IMR-90 (cell line): ENCODE measurements at regions not wholly inside any gene's neighbourhood (a gene's known extent, or its start where the extent isn't known, plus 50 kb on each side); places are given as distances from the start of the nearest gene placed in this dataset.

Experiments used
- ATAC-seq: fragments of 200-7000 bp; cut with Tn5 transposase; 2 replicates; pipeline ENCODE4 v1.9.1; 2020; ENCODE audit warnings: low read depth, mild to moderate bottlenecking, moderate library complexity
- BruUV-seq: library from RNA; stranded (reverse); fragments of 400-500 nt; replicated peaks from 2 replicates; lab custom pipeline; 2021; lab: Mats Ljungman, UMichigan
- CTCF ChIA-PET: fragments of 300-600 bp; formaldehyde crosslinking; extraction: SDS; loops from one replicate; lab custom pipeline; 2021; ENCODE audit warnings: antibody characterized with exemption; lab: Yijun Ruan, JAX
- POLR2A ChIA-PET: fragments of 300-600 bp; sonication (Branson Sonifier 250); formaldehyde crosslinking; loops from one replicate; lab custom pipeline; 2022; ENCODE audit warnings: antibody characterized with exemption; ENCODE audit not compliant: unreplicated experiment; lab: Charles Lee
- DNase-seq: peaks from one replicate; pipeline ENCODE4 v3.0.0; 2013
- H2AFZ ChIP-seq: replicated peaks from 2 replicates; pipeline ENCODE3; 2013; ENCODE audit warnings: low read length, mild to moderate bottlenecking; ENCODE audit not compliant: poor library complexity
- H2AK5ac ChIP-seq: 2 replicates; pipeline ENCODE4 v1.6.1; 2013; ENCODE audit warnings: low read depth, low read length, inconsistent platforms
- H2AK9ac ChIP-seq: replicated peaks from 2 replicates; pipeline ENCODE3; 2013; ENCODE audit warnings: mild to moderate bottlenecking, low read depth, low read length, moderate library complexity; ENCODE audit not compliant: poor library complexity
- H2BK120ac ChIP-seq: 2 replicates; pipeline ENCODE4 v1.6.1; 2013; ENCODE audit warnings: low read depth, low read length, inconsistent platforms
- H2BK15ac ChIP-seq: 3 replicates; pipeline ENCODE4 v1.6.1; 2013; ENCODE audit warnings: low read depth, low read length, inconsistent platforms
- H2BK20ac ChIP-seq: 2 replicates; pipeline ENCODE4 v1.6.1; 2013; ENCODE audit warnings: low read depth, mild to moderate bottlenecking, inconsistent platforms, low read length, moderate library complexity
- H2BK5ac ChIP-seq: 2 replicates; pipeline ENCODE4 v1.6.1; 2013; ENCODE audit warnings: mild to moderate bottlenecking, low read depth, low read length, inconsistent platforms; ENCODE audit not compliant: poor library complexity, severe bottlenecking
- H3K14ac ChIP-seq: replicated peaks from 2 replicates; pipeline ENCODE4 v1.6.1; 2013; ENCODE audit warnings: low read depth, low read length, inconsistent platforms
- H3K18ac ChIP-seq: 2 replicates; pipeline ENCODE4 v1.6.1; 2013; ENCODE audit warnings: low read depth, low read length, control low read depth
- H3K23ac ChIP-seq: 2 replicates; pipeline ENCODE4 v1.6.1; 2013; ENCODE audit warnings: low read depth, low read length, inconsistent platforms
- H3K27ac ChIP-seq: 2 replicates; pipeline ENCODE4 v1.5.1; 2013; ENCODE audit warnings: mild to moderate bottlenecking, control low read depth, low read length; ENCODE audit not compliant: insufficient read depth
- H3K27me3 ChIP-seq: 2 replicates; pipeline ENCODE4 v1.6.1; 2013; ENCODE audit warnings: low read length; ENCODE audit not compliant: control insufficient read depth, insufficient read depth
- H3K36me3 ChIP-seq: 2 replicates; pipeline ENCODE4 v1.6.1; 2013; ENCODE audit warnings: low read length, mixed read lengths; ENCODE audit not compliant: control insufficient read depth, insufficient read depth
- H3K4ac ChIP-seq: 2 replicates; pipeline ENCODE4 v1.6.1; 2013; ENCODE audit warnings: low read depth, low read length, inconsistent platforms
- H3K4me1 ChIP-seq: 2 replicates; pipeline ENCODE4 v1.6.1; 2013; ENCODE audit warnings: low read length, mixed read lengths; ENCODE audit not compliant: control insufficient read depth, insufficient read depth
- H3K4me2 ChIP-seq: 2 replicates; pipeline ENCODE4 v1.6.1; 2013; ENCODE audit warnings: low read depth, mild to moderate bottlenecking, control low read depth, low read length, moderate library complexity
- H3K4me3 ChIP-seq: 2 replicates; pipeline ENCODE4 v1.5.1; 2013; ENCODE audit warnings: low read depth, mild to moderate bottlenecking, control low read depth, low read length, moderate library complexity; ENCODE audit not compliant: insufficient read depth
- H3K56ac ChIP-seq: 2 replicates; pipeline ENCODE4 v1.6.1; 2013; ENCODE audit warnings: low read length, inconsistent platforms; ENCODE audit not compliant: insufficient read depth; ENCODE audit errors: extremely low read depth
- H3K79me1 ChIP-seq, 2 experiments: 2 replicates each; pipeline ENCODE4 v1.6.1; 2013; ENCODE audit warnings: low read length in 2 of 2, inconsistent platforms in 1 of 2, low read depth in 1 of 2
- H3K9ac ChIP-seq: 2 replicates; pipeline ENCODE4 v1.6.1; 2013; ENCODE audit warnings: low read depth, low read length, control low read depth
- H3K9me1 ChIP-seq: 2 replicates; pipeline ENCODE4 v1.6.1; 2013; ENCODE audit warnings: low read length, inconsistent platforms; ENCODE audit not compliant: insufficient read depth
- H3K9me3 ChIP-seq: 2 replicates; pipeline ENCODE4 v1.6.1; 2013; ENCODE audit warnings: low read length; ENCODE audit not compliant: control insufficient read depth, insufficient read depth
- H4K20me1 ChIP-seq: 2 replicates; pipeline ENCODE4 v1.6.1; 2013; ENCODE audit warnings: low read length, inconsistent platforms; ENCODE audit not compliant: insufficient read depth
- H4K5ac ChIP-seq: 2 replicates; pipeline ENCODE4 v1.6.1; 2013; ENCODE audit warnings: mild to moderate bottlenecking, low read depth, low read length, control low read depth
- H4K8ac ChIP-seq, 2 experiments: 2 replicates each; pipeline ENCODE4 v1.6.1; 2013; ENCODE audit warnings: low read depth in 2 of 2, low read length in 2 of 2, control low read depth in 1 of 2, inconsistent platforms in 1 of 2
- H4K91ac ChIP-seq: 2 replicates; pipeline ENCODE4 v1.6.1; 2013; ENCODE audit warnings: low read depth, low read length, inconsistent platforms; ENCODE audit not compliant: insufficient read depth
- CEBPB ChIP-seq: IDR thresholded peaks from 2 replicates; pipeline ENCODE4 v1.6.1; 2012; ENCODE audit warnings: low read depth, low read length, improper control_type of control experiment
- MAZ ChIP-seq: IDR thresholded peaks from 2 replicates; pipeline ENCODE4 v1.6.1; 2012; ENCODE audit warnings: low read depth, mild to moderate bottlenecking, low read length, improper control_type of control experiment, moderate library complexity, borderline replicate concordance
- WGBS, 2 experiments: methylation state at CpG; one replicate each; pipeline versions ENCODE4 v1.1.5 to v1.1.7; 2013; ENCODE audit warnings: missing lambda C conversion rate in 2 of 2; ENCODE audit not compliant: insufficient read length in 1 of 2; ENCODE audit errors: extremely low coverage in 2 of 2; 5-methylcytosine and 5-hydroxymethylcytosine counted together
- dilution Hi-C: fragments of 300-500 bp; cut with HindIII; formaldehyde crosslinking; loops from one replicate; pipeline ENCODE4 v1.14.3; 2018; ENCODE audit warnings: low sequenced_read_pairs; ENCODE audit not compliant: unreplicated experiment
- in situ Hi-C: fragments of 300-500 bp; cut with MboI; formaldehyde crosslinking; loops from 3 replicates; pipeline ENCODE4 v1.14.3; 2019; ENCODE audit warnings: low sequenced_read_pairs, inconsistent platforms, mixed read lengths
- intact Hi-C: fragments of 100-400 bp; cut with micrococcal nuclease; formaldehyde crosslinking; loops from 2 replicates; pipeline ENCODE4 v1.10.0; 2022

DNA sequence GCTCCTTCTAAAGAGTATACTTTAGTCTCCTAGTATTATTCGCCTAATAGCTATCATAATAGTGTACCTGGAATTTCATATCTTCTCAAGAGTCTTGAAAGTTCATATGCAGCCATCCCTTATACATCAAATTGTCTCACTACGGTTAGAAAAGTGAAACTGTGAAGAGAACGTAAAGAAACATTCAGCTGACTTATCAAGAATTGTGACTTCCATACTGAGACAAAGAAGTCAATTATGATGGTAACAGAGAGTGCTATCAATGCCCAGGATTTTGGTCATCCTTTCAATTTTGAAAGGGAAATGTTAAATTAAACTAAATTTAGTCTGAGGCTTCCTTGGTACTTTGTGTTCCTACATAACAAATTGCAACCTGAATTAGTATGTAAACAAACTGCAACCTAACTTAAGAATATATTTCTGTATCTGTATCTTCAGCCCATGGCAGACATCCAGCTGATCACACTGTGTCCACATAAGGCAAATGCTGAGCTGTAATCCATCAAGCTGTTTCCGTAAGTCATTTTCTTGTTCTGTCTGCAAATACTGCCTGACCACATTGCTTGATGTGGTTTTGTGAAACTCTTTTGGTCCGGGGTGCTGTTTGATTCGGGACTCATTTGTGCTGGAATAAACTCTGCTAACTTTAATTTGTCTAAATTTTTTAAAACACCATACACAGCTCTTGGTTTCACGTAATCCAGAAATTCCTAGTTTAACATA, 469.6 kb downstream of the SI start:
- no peak overlapping the region for H2BK120ac ChIP-seq
- dilution Hi-C loops (no loop called here), intact Hi-C loops (no loop called here), in situ Hi-C loops (no loop called here)
- H3K9me1 ChIP-seq = no peaks in the 10 kb centered on the region
- no peak overlapping the region for H4K8ac ChIP-seq
- no peak overlapping the region for H3K23ac ChIP-seq
- H4K5ac ChIP-seq = no peak overlapping the region
- DNase-seq (no peak), ATAC-seq (no peak)
- H2BK20ac ChIP-seq = no peak overlapping the region
- CTCF ChIA-PET = no interaction called here
- no peak for TF ChIP-seq CEBPB
- TF ChIP-seq MAZ = no peak
- no TSS peak for BruUV-seq
- no peaks in the 10 kb centered on the region for H3K27me3 ChIP-seq
- no peak overlapping the region for H3K14ac ChIP-seq
- no peak overlapping the region for H2AK5ac ChIP-seq
- H4K20me1 ChIP-seq = no peaks in the 10 kb centered on the region
- no CpG with 5 or more reads among the region's 7 CpGs for WGBS, 2 experiments
- H3K9ac ChIP-seq = no peak overlapping the region
- H2BK15ac ChIP-seq = no peak overlapping the region
- H2AK9ac ChIP-seq = no peak overlapping the region
- H3K56ac ChIP-seq = no peak overlapping the region
- no peaks in the 10 kb centered on the region for H3K4me1 ChIP-seq
- H4K91ac ChIP-seq = no peak overlapping the region
- POLR2A ChIA-PET = no interaction called here
- H3K9me3 ChIP-seq = peaks cover 4% of the 10 kb centered on the region; the same call in 1 of the 2 replicates
- H3K79me1 ChIP-seq = no peaks in the 10 kb centered on the region
- H3K4ac ChIP-seq = no peak overlapping the region
- no peak overlapping the region for H2AFZ ChIP-seq
- H2BK5ac ChIP-seq = no peak overlapping the region
- H3K27ac ChIP-seq = no peak overlapping the region
- H3K36me3 ChIP-seq = no peaks in the 10 kb centered on the region
- no peak overlapping the region for H3K4me3 ChIP-seq
- no peak overlapping the region for H3K4me2 ChIP-seq
- no peak overlapping the region for H3K18ac ChIP-seq
